IMR-90 (cell line): ENCODE measurements at regions not wholly inside any gene's neighbourhood (a gene's known extent, or its start where the extent isn't known, plus 50 kb on each side); places are given as distances from the start of the nearest gene placed in this dataset.

Source experiments
- ATAC-seq: fragments of 200-7000 bp; cut with Tn5 transposase; 2 replicates; pipeline ENCODE4 v1.9.1; 2020; ENCODE audit warnings: low read depth, mild to moderate bottlenecking, moderate library complexity
- BruUV-seq: library from RNA; stranded (reverse); fragments of 400-500 nt; replicated peaks from 2 replicates; lab custom pipeline; 2021; lab: Mats Ljungman, UMichigan
- CTCF ChIA-PET: fragments of 300-600 bp; formaldehyde crosslinking; extraction: SDS; loops from one replicate; lab custom pipeline; 2021; ENCODE audit warnings: antibody characterized with exemption; lab: Yijun Ruan, JAX
- POLR2A ChIA-PET: fragments of 300-600 bp; sonication (Branson Sonifier 250); formaldehyde crosslinking; loops from one replicate; lab custom pipeline; 2022; ENCODE audit warnings: antibody characterized with exemption; ENCODE audit not compliant: unreplicated experiment; lab: Charles Lee
- DNase-seq: peaks from one replicate; pipeline ENCODE4 v3.0.0; 2013
- H2AFZ ChIP-seq: replicated peaks from 2 replicates; pipeline ENCODE3; 2013; ENCODE audit warnings: low read length, mild to moderate bottlenecking; ENCODE audit not compliant: poor library complexity
- H2AK5ac ChIP-seq: 2 replicates; pipeline ENCODE4 v1.6.1; 2013; ENCODE audit warnings: low read depth, low read length, inconsistent platforms
- H2AK9ac ChIP-seq: replicated peaks from 2 replicates; pipeline ENCODE3; 2013; ENCODE audit warnings: mild to moderate bottlenecking, low read depth, low read length, moderate library complexity; ENCODE audit not compliant: poor library complexity
- H2BK120ac ChIP-seq: 2 replicates; pipeline ENCODE4 v1.6.1; 2013; ENCODE audit warnings: low read depth, low read length, inconsistent platforms
- H2BK15ac ChIP-seq: 3 replicates; pipeline ENCODE4 v1.6.1; 2013; ENCODE audit warnings: low read depth, low read length, inconsistent platforms
- H2BK20ac ChIP-seq: 2 replicates; pipeline ENCODE4 v1.6.1; 2013; ENCODE audit warnings: low read depth, mild to moderate bottlenecking, inconsistent platforms, low read length, moderate library complexity
- H2BK5ac ChIP-seq: 2 replicates; pipeline ENCODE4 v1.6.1; 2013; ENCODE audit warnings: mild to moderate bottlenecking, low read depth, low read length, inconsistent platforms; ENCODE audit not compliant: poor library complexity, severe bottlenecking
- H3K14ac ChIP-seq: replicated peaks from 2 replicates; pipeline ENCODE4 v1.6.1; 2013; ENCODE audit warnings: low read depth, low read length, inconsistent platforms
- H3K18ac ChIP-seq: 2 replicates; pipeline ENCODE4 v1.6.1; 2013; ENCODE audit warnings: low read depth, low read length, control low read depth
- H3K23ac ChIP-seq: 2 replicates; pipeline ENCODE4 v1.6.1; 2013; ENCODE audit warnings: low read depth, low read length, inconsistent platforms
- H3K27ac ChIP-seq: 2 replicates; pipeline ENCODE4 v1.5.1; 2013; ENCODE audit warnings: mild to moderate bottlenecking, control low read depth, low read length; ENCODE audit not compliant: insufficient read depth
- H3K27me3 ChIP-seq: 2 replicates; pipeline ENCODE4 v1.6.1; 2013; ENCODE audit warnings: low read length; ENCODE audit not compliant: control insufficient read depth, insufficient read depth
- H3K36me3 ChIP-seq: 2 replicates; pipeline ENCODE4 v1.6.1; 2013; ENCODE audit warnings: low read length, mixed read lengths; ENCODE audit not compliant: control insufficient read depth, insufficient read depth
- H3K4ac ChIP-seq: 2 replicates; pipeline ENCODE4 v1.6.1; 2013; ENCODE audit warnings: low read depth, low read length, inconsistent platforms
- H3K4me1 ChIP-seq: 2 replicates; pipeline ENCODE4 v1.6.1; 2013; ENCODE audit warnings: low read length, mixed read lengths; ENCODE audit not compliant: control insufficient read depth, insufficient read depth
- H3K4me2 ChIP-seq: 2 replicates; pipeline ENCODE4 v1.6.1; 2013; ENCODE audit warnings: low read depth, mild to moderate bottlenecking, control low read depth, low read length, moderate library complexity
- H3K4me3 ChIP-seq: 2 replicates; pipeline ENCODE4 v1.5.1; 2013; ENCODE audit warnings: low read depth, mild to moderate bottlenecking, control low read depth, low read length, moderate library complexity; ENCODE audit not compliant: insufficient read depth
- H3K56ac ChIP-seq: 2 replicates; pipeline ENCODE4 v1.6.1; 2013; ENCODE audit warnings: low read length, inconsistent platforms; ENCODE audit not compliant: insufficient read depth; ENCODE audit errors: extremely low read depth
- H3K79me1 ChIP-seq, 2 experiments: 2 replicates each; pipeline ENCODE4 v1.6.1; 2013; ENCODE audit warnings: low read length in 2 of 2, inconsistent platforms in 1 of 2, low read depth in 1 of 2
- H3K9ac ChIP-seq: 2 replicates; pipeline ENCODE4 v1.6.1; 2013; ENCODE audit warnings: low read depth, low read length, control low read depth
- H3K9me1 ChIP-seq: 2 replicates; pipeline ENCODE4 v1.6.1; 2013; ENCODE audit warnings: low read length, inconsistent platforms; ENCODE audit not compliant: insufficient read depth
- H3K9me3 ChIP-seq: 2 replicates; pipeline ENCODE4 v1.6.1; 2013; ENCODE audit warnings: low read length; ENCODE audit not compliant: control insufficient read depth, insufficient read depth
- H4K20me1 ChIP-seq: 2 replicates; pipeline ENCODE4 v1.6.1; 2013; ENCODE audit warnings: low read length, inconsistent platforms; ENCODE audit not compliant: insufficient read depth
- H4K5ac ChIP-seq: 2 replicates; pipeline ENCODE4 v1.6.1; 2013; ENCODE audit warnings: mild to moderate bottlenecking, low read depth, low read length, control low read depth
- H4K8ac ChIP-seq, 2 experiments: 2 replicates each; pipeline ENCODE4 v1.6.1; 2013; ENCODE audit warnings: low read depth in 2 of 2, low read length in 2 of 2, control low read depth in 1 of 2, inconsistent platforms in 1 of 2
- H4K91ac ChIP-seq: 2 replicates; pipeline ENCODE4 v1.6.1; 2013; ENCODE audit warnings: low read depth, low read length, inconsistent platforms; ENCODE audit not compliant: insufficient read depth
- BHLHE40 ChIP-seq: fragments of 150-350 bp; IDR thresholded peaks from 2 replicates; pipeline ENCODE4 v1.6.1; 2016; ENCODE audit warnings: mild to moderate bottlenecking, low read depth, low read length
- CHD1 ChIP-seq: IDR thresholded peaks from 2 replicates; pipeline ENCODE4 v1.6.1; 2012; ENCODE audit warnings: low read depth, low read length, improper control_type of control experiment
- CTCF ChIP-seq: conservative IDR thresholded peaks from 2 replicates; pipeline ENCODE4 v1.5.1; 2012; ENCODE audit warnings: mild to moderate bottlenecking, low read depth, low read length, improper control_type of control experiment
- ELK1 ChIP-seq: fragments of 150-350 bp; IDR thresholded peaks from 2 replicates; pipeline ENCODE4 v1.6.1; 2016; ENCODE audit warnings: low read depth, mild to moderate bottlenecking, low read length, moderate library complexity, borderline replicate concordance
- FOS ChIP-seq: fragments of 150-350 bp; IDR thresholded peaks from 2 replicates; pipeline ENCODE4 v1.6.1; 2016; ENCODE audit warnings: low read depth, low read length
- MAZ ChIP-seq: IDR thresholded peaks from 2 replicates; pipeline ENCODE4 v1.6.1; 2012; ENCODE audit warnings: low read depth, mild to moderate bottlenecking, low read length, improper control_type of control experiment, moderate library complexity, borderline replicate concordance
- POLR2A ChIP-seq: IDR thresholded peaks from 2 replicates; pipeline ENCODE4 v1.6.1; 2012; ENCODE audit warnings: mild to moderate bottlenecking, low read depth, low read length
- RAD21 ChIP-seq: IDR thresholded peaks from 2 replicates; pipeline ENCODE4 v1.6.1; 2012; ENCODE audit warnings: low read length, improper control_type of control experiment
- RCOR1 ChIP-seq: IDR thresholded peaks from 2 replicates; pipeline ENCODE4 v1.6.1; 2012; ENCODE audit warnings: mild to moderate bottlenecking, low read length, improper control_type of control experiment; ENCODE audit not compliant: insufficient replicate concordance
- RFX5 ChIP-seq: IDR thresholded peaks from 2 replicates; pipeline ENCODE4 v1.8.0; 2012; ENCODE audit warnings: low read depth, mild to moderate bottlenecking, low read length, moderate library complexity
- SMC3 ChIP-seq: fragments of 150-350 bp; IDR thresholded peaks from 2 replicates; pipeline ENCODE4 v1.6.1; 2016; ENCODE audit warnings: low read depth, mild to moderate bottlenecking, antibody characterized with exemption, low read length, moderate library complexity
- USF2 ChIP-seq: fragments of 150-350 bp; IDR thresholded peaks from 2 replicates; pipeline ENCODE4 v1.6.1; 2017; ENCODE audit warnings: mild to moderate bottlenecking, antibody characterized with exemption, low read length, low read depth
- WGBS, 2 experiments: methylation state at CpG; one replicate each; pipeline versions ENCODE4 v1.1.5 to v1.1.7; 2013; ENCODE audit warnings: missing lambda C conversion rate in 2 of 2; ENCODE audit not compliant: insufficient read length in 1 of 2; ENCODE audit errors: extremely low coverage in 2 of 2; 5-methylcytosine and 5-hydroxymethylcytosine counted together
- dilution Hi-C: fragments of 300-500 bp; cut with HindIII; formaldehyde crosslinking; loops from one replicate; pipeline ENCODE4 v1.14.3; 2018; ENCODE audit warnings: low sequenced_read_pairs; ENCODE audit not compliant: unreplicated experiment
- in situ Hi-C: fragments of 300-500 bp; cut with MboI; formaldehyde crosslinking; loops from 3 replicates; pipeline ENCODE4 v1.14.3; 2019; ENCODE audit warnings: low sequenced_read_pairs, inconsistent platforms, mixed read lengths
- intact Hi-C: fragments of 100-400 bp; cut with micrococcal nuclease; formaldehyde crosslinking; loops from 2 replicates; pipeline ENCODE4 v1.10.0; 2022

DNA sequence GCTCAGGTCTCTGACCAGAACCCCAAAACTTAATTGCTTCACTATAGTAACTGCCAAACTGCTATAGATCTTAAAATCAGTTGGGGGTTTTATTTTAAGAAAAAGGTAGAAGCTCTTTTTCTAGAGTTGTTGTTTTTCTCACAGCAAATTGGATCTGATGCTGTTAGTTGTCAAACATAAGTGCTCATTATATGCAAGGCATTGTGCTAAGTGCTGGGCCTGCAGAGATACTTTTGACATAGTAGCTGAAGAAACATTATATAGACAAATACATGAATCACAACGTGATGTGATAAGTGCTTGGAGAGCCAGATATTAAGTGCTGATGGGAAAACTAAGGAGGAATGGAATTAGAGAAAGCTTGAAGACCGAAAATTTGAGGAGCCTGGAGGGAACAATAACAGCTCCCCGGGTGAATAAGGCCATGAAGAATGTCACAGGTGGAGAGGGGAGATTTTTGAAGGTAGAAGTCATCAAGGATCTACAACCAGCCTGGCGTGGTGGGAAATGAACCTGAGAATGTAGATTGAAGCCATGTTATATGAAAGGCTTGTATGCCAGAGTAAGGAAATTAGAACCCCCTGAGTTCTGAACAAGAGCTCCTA lies 126.5 kb downstream of the DYRK2 start:
- in situ Hi-C loops = no loop called here
- no peak overlapping the region for H3K9ac ChIP-seq
- H3K9me3 ChIP-seq = no peaks in the 10 kb centered on the region
- ChIA-PET CTCF (interaction anchor here (0.5 to 0.9 kb wide), 3 partner anchors 14 to 857 kb away, joined by 3 read pairs; no protein-coding TSS in a partner anchor), POLR2A (no interaction called here)
- peaks cover 9% of the 10 kb centered on the region for H3K4me1 ChIP-seq
- no peak overlapping the region for H4K5ac ChIP-seq
- H2BK5ac ChIP-seq = no peak overlapping the region
- no peak overlapping the region for H3K56ac ChIP-seq
- BruUV-seq = no TSS peak
- H3K9me1 ChIP-seq = peaks cover 7% of the 10 kb centered on the region
- no peak overlapping the region for H2AFZ ChIP-seq
- H3K27me3 ChIP-seq = no peaks in the 10 kb centered on the region
- H4K8ac ChIP-seq = no peak overlapping the region
- H2AK9ac ChIP-seq = no peak overlapping the region
- no peak overlapping the region for H2BK120ac ChIP-seq
- no peak overlapping the region for H3K4ac ChIP-seq
- H3K27ac ChIP-seq = no peak overlapping the region
- DNase-seq (peak; percentile 8), ATAC-seq (no peak)
- TF ChIP-seq RAD21 (no peak), FOS (no peak), MAZ (no peak), USF2 (no peak), POLR2A (no peak), ELK1 (no peak), CHD1 (no peak), RFX5 (no peak), CTCF (no peak), BHLHE40 (no peak), RCOR1 (no peak), SMC3 (no peak)
- no peak overlapping the region; the same call in 1 of the 2 replicates for H4K91ac ChIP-seq
- H3K18ac ChIP-seq = no peak overlapping the region
- H2BK20ac ChIP-seq = no peak overlapping the region
- 0 out of 4 replicates have a peak, but pooled peaks cover 0 to 3% of the 10 kb centered on the region in 2 experiments for H3K79me1 ChIP-seq
- WGBS, 2 experiments = no CpG with 5 or more reads among the region's 4 CpGs
- dilution Hi-C loops = no loop called here
- H3K4me3 ChIP-seq = no peak overlapping the region
- H4K20me1 ChIP-seq = no peaks in the 10 kb centered on the region
- no peak overlapping the region for H2AK5ac ChIP-seq
- intact Hi-C loops = no loop called here
- no peak overlapping the region for H3K4me2 ChIP-seq
- H3K14ac ChIP-seq = no peak overlapping the region
- no peaks in the 10 kb centered on the region for H3K36me3 ChIP-seq
- no peak overlapping the region for H2BK15ac ChIP-seq
- H3K23ac ChIP-seq = no peak overlapping the region
